Heart right ventricle (tissue), 16 donors: ENCODE measurements at regions not wholly inside any gene's neighbourhood (a gene's known extent, or its start where the extent isn't known, plus 50 kb on each side); places are given as distances from the start of the nearest gene placed in this dataset.

ENCODE experiments used
- ATAC-seq, 8 donors: fragments of 200-7000 bp; cut with Tn5 transposase; one replicate each; pipeline ENCODE4 v1.9.1; 2020; ENCODE audit warnings: mild to moderate bottlenecking in 8 of 8, moderate library complexity in 8 of 8, moderate number of reproducible peaks in 1 of 8
- DNase-seq, 2 donors: peaks; one replicate each; pipeline ENCODE4 v3.0.0-alpha.2; 2020
- H3K27ac ChIP-seq, 10 donors: fragments of 200-600 bp; sonication (generic) in 2 of 10; one replicate each; pipeline versions ENCODE4 v1.5.0 to v1.8.0; 2020 to 2022; ENCODE audit warnings: mild to moderate bottlenecking in 3 of 10
- H3K27me3 ChIP-seq, 7 donors: fragments of 200-600 bp; one replicate each; pipeline ENCODE4 v1.8.0; 2021 to 2022; ENCODE audit warnings: mild to moderate bottlenecking in 2 of 7
- H3K36me3 ChIP-seq, 9 donors: fragments of 200-600 bp; sonication (generic) in 1 of 9; one replicate each; pipeline versions ENCODE4 v1.5.0 to v1.8.0; 2020 to 2022; ENCODE audit warnings: mild to moderate bottlenecking in 2 of 9
- H3K4me1 ChIP-seq, 9 donors: fragments of 200-600 bp; sonication (generic) in 1 of 9; one replicate each; pipeline versions ENCODE4 v1.5.0 to v1.8.0; 2020 to 2022; ENCODE audit warnings: mild to moderate bottlenecking in 4 of 9
- H3K4me3 ChIP-seq, 10 donors: fragments of 200-600 bp; sonication (generic) in 2 of 10; one replicate each; pipeline versions ENCODE4 v1.5.0 to v1.8.0; 2020 to 2022; ENCODE audit warnings: mild to moderate bottlenecking in 7 of 10, moderate library complexity in 2 of 10
- H3K9me3 ChIP-seq, 11 donors: fragments of 200-600 bp in 10 of 11; sonication (generic) in 2 of 11; one replicate each; pipeline versions ENCODE4 v1.5.0 to v1.8.0; 2013 to 2022; ENCODE audit warnings: mild to moderate bottlenecking in 2 of 11, control low read depth in 1 of 11, moderate library complexity in 1 of 11
- WGBS, 2 donors: extraction: QIAGEN DNeasy Blood & Tissue Kit; methylation state at CpG; one replicate each; pipeline ENCODE4 v1.1.7; 2013; ENCODE audit warnings: inconsistent platforms in 1 of 2; 5-methylcytosine and 5-hydroxymethylcytosine counted together
- intact Hi-C, 10 donors: fragments of 100-400 bp; cut with DNase I; formaldehyde crosslinking; loops; one replicate each; pipeline versions ENCODE4 v1.11.1 to v1.14.2; 2022
- TF ChIP-seq, protein P1 (sequence below), 9 donors: fragments of 200-600 bp; sonication (generic) in 2 of 9; IDR thresholded peaks; one replicate each; pipeline versions ENCODE4 v1.5.0 to v1.8.0; 2021 to 2022; ENCODE audit warnings: antibody characterized with exemption in 9 of 9, mild to moderate bottlenecking in 5 of 9, moderate library complexity in 1 of 9
- donor health status: Arrhythmogenic right ventricular cardiomyopathy.
- donor health status: ischemic (EF 13 %, LVEDD 7.1; RV severe dilation, severe dysfunction).
- donor health status: healthy with polysubstance abuse.
- donor health status: DM: no; HTN: yes; CAD: no.
- donor health status: DM: no; HTN: no; CAD: no.
- donor health status: ischemic (EF 25% LVEDD 6.9; RV normal size, moderate dysfunction).
- donor health status: ischemic (EF 25% LVEDD 5.7; RV mildly dilated, moderate dysfunction).
- donor health status: healthy.
- donor health status: DM: yes; HTN: yes; CAD: no.
- donor health status: Ischemic cardiomyopathy.
- donor health status: ischemic (EF 35%, LVEDD 5.7; RV mildly dilated, moderate dysfunction).
- donor health status: nonischemic (EF 11% LVEDD 7.7; RV severe dilation, severe dysfunction).
- donor health status: DM: yes; HTN: yes; CAD: no.
- donor health status: PGD.
- donor health status: ischemic (EF 29% LVEDD 5.4; RV normal size, mild dysfunction).
- donor health status: nonischemic (EF 23%, LVEDD 6.1; RV moderate dilation, normal function).

DNA sequence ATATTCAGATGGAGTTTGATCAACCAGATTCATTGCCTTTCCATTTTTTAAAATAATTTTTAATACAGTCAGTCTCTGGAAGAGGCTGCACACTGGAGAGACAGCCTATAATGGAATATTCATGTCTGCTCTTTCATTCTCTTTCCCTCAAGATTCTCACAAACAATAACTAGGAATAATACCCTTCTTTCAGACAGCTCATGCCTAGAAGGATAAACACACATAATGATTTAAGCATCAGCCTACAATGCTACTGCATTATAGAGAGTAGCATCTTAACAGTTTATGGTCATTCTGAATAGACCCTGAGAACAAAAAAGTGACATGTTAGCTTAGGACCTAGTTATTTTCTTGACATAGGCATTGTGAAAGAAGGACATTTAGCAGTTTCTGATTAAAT lies 1692.3 kb downstream of the GRIK2 start:
- intact Hi-C loops = no loop called here
- Histone ChIP-seq H3K36me3 (no peaks in the 10 kb centered on the region), H3K27ac (no peak overlapping the region), H3K27me3 (no peaks in the 10 kb centered on the region), H3K9me3 (peaks cover 0 to 10% (median 0%) of the 10 kb centered on the region in 11 donors), H3K4me3 (no peak overlapping the region), H3K4me1 (no peaks in the 10 kb centered on the region)
- TF ChIP-seq, protein P1, sequence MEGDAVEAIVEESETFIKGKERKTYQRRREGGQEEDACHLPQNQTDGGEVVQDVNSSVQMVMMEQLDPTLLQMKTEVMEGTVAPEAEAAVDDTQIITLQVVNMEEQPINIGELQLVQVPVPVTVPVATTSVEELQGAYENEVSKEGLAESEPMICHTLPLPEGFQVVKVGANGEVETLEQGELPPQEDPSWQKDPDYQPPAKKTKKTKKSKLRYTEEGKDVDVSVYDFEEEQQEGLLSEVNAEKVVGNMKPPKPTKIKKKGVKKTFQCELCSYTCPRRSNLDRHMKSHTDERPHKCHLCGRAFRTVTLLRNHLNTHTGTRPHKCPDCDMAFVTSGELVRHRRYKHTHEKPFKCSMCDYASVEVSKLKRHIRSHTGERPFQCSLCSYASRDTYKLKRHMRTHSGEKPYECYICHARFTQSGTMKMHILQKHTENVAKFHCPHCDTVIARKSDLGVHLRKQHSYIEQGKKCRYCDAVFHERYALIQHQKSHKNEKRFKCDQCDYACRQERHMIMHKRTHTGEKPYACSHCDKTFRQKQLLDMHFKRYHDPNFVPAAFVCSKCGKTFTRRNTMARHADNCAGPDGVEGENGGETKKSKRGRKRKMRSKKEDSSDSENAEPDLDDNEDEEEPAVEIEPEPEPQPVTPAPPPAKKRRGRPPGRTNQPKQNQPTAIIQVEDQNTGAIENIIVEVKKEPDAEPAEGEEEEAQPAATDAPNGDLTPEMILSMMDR (IDR thresholded peaks at IDR 0.05) = no peak
- DNase-seq = no peak
- no peak for ATAC-seq

DNA sequence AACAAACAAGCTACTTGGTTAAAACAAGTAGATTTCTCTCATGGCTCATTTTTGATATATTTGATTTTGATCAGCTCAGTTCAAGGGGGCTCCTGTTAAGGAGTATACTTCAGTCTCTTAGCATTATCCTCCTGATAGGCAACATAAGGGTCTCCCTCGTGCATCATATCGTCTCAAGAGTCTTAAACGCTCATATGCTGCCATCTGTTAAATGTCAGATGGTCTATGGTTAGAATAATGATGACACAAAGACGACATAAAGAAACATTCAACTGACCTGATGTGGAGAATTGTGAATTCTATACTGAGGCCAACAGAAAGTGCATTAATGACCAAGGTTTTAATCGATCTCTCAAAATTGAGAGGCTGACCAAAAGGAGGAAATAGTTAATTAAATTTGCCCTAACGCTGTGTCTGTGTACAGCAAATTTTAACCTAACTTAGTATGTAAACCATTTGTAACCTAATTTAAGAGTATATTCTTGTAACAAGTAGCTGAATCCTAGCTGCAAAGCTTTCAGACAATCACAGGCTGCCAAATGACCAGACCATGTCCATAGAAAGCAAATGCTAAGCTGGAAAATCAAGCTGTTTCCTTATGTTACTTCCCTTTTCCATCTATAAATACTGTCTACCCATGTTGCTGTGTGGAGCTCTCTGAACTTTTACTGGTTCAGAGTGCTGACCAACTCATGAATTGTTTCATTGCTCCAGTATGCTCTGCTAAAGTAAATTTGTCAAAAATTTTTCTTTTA lies 1688.5 kb downstream of the GRIK2 start:
- H3K9me3 ChIP-seq = no peaks in the 10 kb centered on the region
- H3K27me3 ChIP-seq = no peaks in the 10 kb centered on the region
- WGBS, 2 donors = 53 to 54% methylated on average over 6 of the region's 6 CpGs
- DNase-seq (no peak), ATAC-seq (no peak)
- H3K4me3 ChIP-seq = no peak overlapping the region
- no peaks in the 10 kb centered on the region for H3K4me1 ChIP-seq
- intact Hi-C loops = no loop called here
- TF ChIP-seq, protein P1 (IDR thresholded peaks at IDR 0.05) = no peak
- H3K36me3 ChIP-seq = no peaks in the 10 kb centered on the region
- H3K27ac ChIP-seq = no peak overlapping the region

DNA sequence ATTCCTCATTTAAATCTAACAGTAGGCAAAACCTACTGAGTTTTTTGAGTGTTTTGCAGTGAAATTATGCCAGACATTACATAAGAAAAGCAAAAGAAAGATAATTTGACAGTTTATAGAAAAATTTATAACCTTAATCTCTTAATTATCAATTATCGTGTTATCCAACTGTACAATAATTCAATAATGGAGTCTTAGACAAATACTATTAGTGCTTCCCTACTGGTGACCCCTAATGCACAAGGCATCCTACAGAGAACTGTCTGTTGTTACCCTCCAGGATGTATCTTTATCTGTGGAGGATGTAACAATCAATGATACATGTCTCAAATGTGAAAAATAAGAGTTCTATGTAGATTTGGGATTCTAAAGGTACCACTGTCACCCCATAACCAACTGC lies 1687.6 kb downstream of the GRIK2 start:
- H3K4me1 ChIP-seq = no peaks in the 10 kb centered on the region
- TF ChIP-seq, protein P1 (IDR thresholded peaks at IDR 0.05) = no peak
- DNase-seq (no peak), ATAC-seq (no peak)
- H3K4me3 ChIP-seq = no peak overlapping the region
- H3K27ac ChIP-seq = no peak overlapping the region
- intact Hi-C loops = no loop called here
- no peaks in the 10 kb centered on the region for H3K36me3 ChIP-seq
- H3K9me3 ChIP-seq = no peaks in the 10 kb centered on the region
- 87 to 94% methylated on average over 1 of the region's 1 CpG for WGBS, 2 donors
- no peaks in the 10 kb centered on the region for H3K27me3 ChIP-seq

DNA sequence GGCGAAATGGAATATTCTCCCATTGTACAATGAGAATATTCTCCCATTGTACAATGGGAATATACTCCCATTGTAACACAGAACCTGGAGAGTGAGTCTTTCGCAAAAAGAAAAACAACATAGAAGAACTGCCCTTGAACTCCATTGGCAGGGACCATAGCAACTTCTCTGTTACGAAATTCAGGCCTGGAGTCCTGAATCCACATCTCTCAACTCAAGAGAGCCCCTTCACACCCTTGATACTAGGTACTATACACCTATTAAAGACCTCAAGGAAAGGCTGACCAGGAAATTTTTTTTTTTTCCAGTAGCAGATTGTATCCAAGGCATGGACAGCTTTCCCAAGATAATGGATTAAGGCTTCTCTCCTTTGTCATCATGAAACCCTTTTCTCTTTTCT lies 1687.0 kb downstream of the GRIK2 start:
- ATAC-seq = no peak
- intact Hi-C loops = no loop called here
- H3K27me3 ChIP-seq = no peaks in the 10 kb centered on the region
- H3K36me3 ChIP-seq = no peaks in the 10 kb centered on the region
- no peak for DNase-seq
- no peaks in the 10 kb centered on the region for H3K9me3 ChIP-seq
- WGBS, 2 donors = 75% methylated on average over 3 of the region's 3 CpGs
- no peak overlapping the region for H3K4me3 ChIP-seq
- TF ChIP-seq, protein P1 (IDR thresholded peaks at IDR 0.05) = no peak
- no peaks in the 10 kb centered on the region for H3K4me1 ChIP-seq
- H3K27ac ChIP-seq = no peak overlapping the region
